ENCODE measurements at regions not wholly inside any gene's neighbourhood (a gene's known extent, or its start where the extent isn't known, plus 50 kb on each side); places are given as distances from the start of the nearest gene placed in this dataset.

DNA sequence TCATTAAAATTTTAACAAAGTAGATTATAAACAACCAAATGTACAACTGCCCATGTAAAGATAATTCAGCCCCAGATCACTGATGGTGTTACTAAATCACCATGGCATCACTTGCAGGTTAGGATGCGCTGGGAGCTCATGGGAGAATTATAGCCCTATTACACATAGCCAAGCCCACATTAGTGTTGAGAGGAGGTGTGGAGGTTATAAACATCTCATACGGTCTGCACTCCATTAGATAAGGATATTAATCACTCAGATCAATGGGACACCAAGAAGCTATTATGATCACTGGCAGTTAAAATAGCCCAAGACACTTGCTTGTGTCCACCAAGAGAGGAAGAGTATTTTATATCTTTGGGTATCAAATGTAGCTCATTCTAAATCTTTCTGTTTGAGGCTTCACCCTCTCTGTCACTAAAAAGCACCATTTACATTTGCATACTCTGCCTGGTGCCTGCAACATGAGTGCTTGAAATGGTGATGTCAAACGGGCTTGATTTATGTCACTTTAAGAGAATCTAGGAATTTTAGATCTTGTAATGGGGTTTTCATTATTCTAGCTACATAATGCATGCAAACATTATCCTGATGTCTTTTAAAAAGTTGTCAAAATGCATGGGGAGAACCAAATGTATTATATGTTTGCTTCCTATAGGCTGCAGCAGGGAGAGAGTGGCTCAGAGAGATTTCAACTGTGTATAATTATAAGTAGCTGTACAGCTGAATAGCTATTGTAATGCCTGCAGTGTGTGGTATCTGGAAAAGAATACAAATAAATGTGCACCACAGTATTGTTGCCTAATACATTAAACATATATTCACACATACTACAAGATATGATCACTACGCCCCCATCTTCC, 654.1 kb upstream of the MARCKS start:
- TF ChIP-seq MAX (IDR thresholded peaks at IDR 0.05; ENCODE audit: low read depth, low read length), result no peak
- no peak for TF ChIP-seq MYC (IDR thresholded peaks at IDR 0.05; ENCODE audit: low read depth, low read length)
- TF ChIP-seq POLR2A (IDR thresholded peaks at IDR 0.05; ENCODE audit: extremely low read depth, insufficient read length), result no peak
- TF ChIP-seq CTCF (IDR thresholded peaks at IDR 0.05; ENCODE audit: low read depth, low read length), result no peak
- no peak overlapping the region for H3K4me3 ChIP-seq (ENCODE audit: low read depth, low read length)
- DNase-seq (ENCODE audit: low read depth), result no peak

DNA sequence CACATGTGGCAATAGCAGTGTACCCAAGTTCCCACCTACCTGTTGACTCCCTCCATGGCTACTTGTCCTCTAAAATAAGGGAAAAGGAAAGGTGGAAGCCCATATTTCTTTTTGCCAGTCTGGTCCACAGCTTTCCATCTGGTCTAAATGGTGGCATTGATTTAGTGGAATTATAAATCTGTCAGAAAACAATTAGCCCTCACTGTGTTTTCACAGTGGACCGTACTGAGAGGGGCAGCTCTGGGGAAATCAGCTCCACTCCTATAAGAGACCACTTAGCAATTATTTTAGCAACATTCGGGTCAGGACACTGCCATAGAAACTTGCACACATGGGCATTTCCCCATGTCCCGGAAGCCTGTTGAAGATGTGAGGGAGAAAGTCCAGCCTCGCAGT, 653.4 kb upstream of the MARCKS start:
- no peak overlapping the region for H3K4me3 ChIP-seq (ENCODE audit: low read depth, low read length)
- no peak for TF ChIP-seq MAX (IDR thresholded peaks at IDR 0.05; ENCODE audit: low read depth, low read length)
- TF ChIP-seq POLR2A (IDR thresholded peaks at IDR 0.05; ENCODE audit: extremely low read depth, insufficient read length), result no peak
- no peak for TF ChIP-seq MYC (IDR thresholded peaks at IDR 0.05; ENCODE audit: low read depth, low read length)
- no peak for TF ChIP-seq CTCF (IDR thresholded peaks at IDR 0.05; ENCODE audit: low read depth, low read length)
- DNase-seq (ENCODE audit: low read depth), result no peak

DNA sequence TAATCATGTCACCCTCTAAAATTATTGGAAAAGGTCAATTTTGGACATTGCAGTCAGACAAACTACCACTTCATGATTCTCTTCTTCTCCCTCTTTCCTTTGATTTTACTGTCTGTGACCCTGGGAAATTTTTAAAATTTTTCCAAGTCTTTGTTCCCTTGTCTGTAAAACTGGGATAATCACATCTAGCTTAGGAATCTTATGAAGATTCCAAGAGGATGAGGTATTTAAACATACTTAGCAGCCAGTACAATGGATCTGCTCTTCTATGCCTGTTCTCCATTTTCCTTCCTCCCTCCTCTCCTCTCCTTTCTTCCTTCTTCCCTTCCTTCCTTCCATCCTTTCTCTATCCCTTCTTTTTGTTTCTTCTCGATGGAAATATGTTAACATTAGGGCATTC, 651.6 kb upstream of the MARCKS start:
- no peak overlapping the region for H3K4me3 ChIP-seq (ENCODE audit: low read depth, low read length)
- no peak for TF ChIP-seq POLR2A (IDR thresholded peaks at IDR 0.05; ENCODE audit: extremely low read depth, insufficient read length)
- no peak for TF ChIP-seq CTCF (IDR thresholded peaks at IDR 0.05; ENCODE audit: low read depth, low read length)
- TF ChIP-seq MYC (IDR thresholded peaks at IDR 0.05; ENCODE audit: low read depth, low read length), result no peak
- no peak for TF ChIP-seq MAX (IDR thresholded peaks at IDR 0.05; ENCODE audit: low read depth, low read length)
- no peak for DNase-seq (ENCODE audit: low read depth)

GRCh38 chr6:113208726-113209125, 648.4 kb upstream of the MARCKS start:
- H3K4me3 ChIP-seq (ENCODE audit: low read depth, low read length), result no peak overlapping the region
- DNase-seq (ENCODE audit: low read depth), result no peak
- TF ChIP-seq CTCF (IDR thresholded peaks at IDR 0.05; ENCODE audit: low read depth, low read length) (no peak), POLR2A (IDR thresholded peaks at IDR 0.05; ENCODE audit: extremely low read depth, insufficient read length) (no peak), MYC (IDR thresholded peaks at IDR 0.05; ENCODE audit: low read depth, low read length) (no peak), MAX (IDR thresholded peaks at IDR 0.05; ENCODE audit: low read depth, low read length) (no peak)

DNA sequence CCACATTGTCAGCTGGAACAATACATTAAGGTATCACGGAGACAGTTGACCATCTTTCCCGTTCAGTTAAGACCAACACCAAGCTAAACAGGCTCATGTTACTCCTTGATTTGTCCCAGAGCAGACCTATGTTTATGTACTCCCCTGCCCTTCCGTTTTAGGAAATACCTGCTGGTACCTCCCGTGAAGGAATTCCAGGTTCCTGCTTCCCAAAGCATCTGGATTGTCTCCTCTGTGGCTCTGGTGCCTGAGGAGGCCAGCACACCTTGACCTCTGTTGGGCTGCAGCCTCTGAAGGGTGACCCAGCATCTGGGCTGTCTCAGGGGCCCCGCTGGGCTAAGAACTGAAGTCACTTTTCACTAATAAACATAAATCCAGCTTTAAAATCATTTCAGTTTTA, 647.8 kb upstream of the MARCKS start:
- TF ChIP-seq POLR2A (IDR thresholded peaks at IDR 0.05; ENCODE audit: extremely low read depth, insufficient read length), result no peak
- TF ChIP-seq MYC (IDR thresholded peaks at IDR 0.05; ENCODE audit: low read depth, low read length), result no peak
- TF ChIP-seq CTCF (IDR thresholded peaks at IDR 0.05; ENCODE audit: low read depth, low read length), result no peak
- no peak for TF ChIP-seq MAX (IDR thresholded peaks at IDR 0.05; ENCODE audit: low read depth, low read length)
- no peak for DNase-seq (ENCODE audit: low read depth)
- no peak overlapping the region for H3K4me3 ChIP-seq (ENCODE audit: low read depth, low read length)

Measured in NB4 (cell line).